HCT116 (cell line): ENCODE measurements at regions not wholly inside any gene's neighbourhood (a gene's known extent, or its start where the extent isn't known, plus 50 kb on each side); places are given as distances from the start of the nearest gene placed in this dataset.

ENCODE experiments used
- EZH2phosphoT487 ChIP-seq: fragments of 200-600 bp; IDR thresholded peaks from 2 replicates; pipeline ENCODE4 v1.6.1; 2018; ENCODE audit warnings: antibody characterized with exemption, borderline replicate concordance
- JUND ChIP-seq: IDR thresholded peaks from 2 replicates; pipeline ENCODE4 v1.6.1; 2012
- POLR2A ChIP-seq: IDR thresholded peaks from 2 replicates; pipeline ENCODE4 v1.7.0; 2011; ENCODE audit warnings: borderline replicate concordance; ENCODE audit not compliant: insufficient read depth, insufficient read length; ENCODE audit errors: extremely low read depth
- SRF ChIP-seq: IDR thresholded peaks from 2 replicates; pipeline ENCODE4 v1.6.1; 2012; ENCODE audit warnings: low read depth
- TF ChIP-seq, protein P1 (sequence below), 3 experiments: fragments of 200-600 bp in 1 of 3; sonication (generic) in 1 of 3; IDR thresholded peaks in 2 of 3; conservative IDR thresholded peaks in 1 of 3; 2 replicates each; pipeline ENCODE4 v1.5.1; 2012 to 2017; ENCODE audit warnings: low read depth in 2 of 3, low read length in 2 of 3, antibody characterized with exemption in 1 of 3, borderline replicate concordance in 1 of 3, control low read depth in 1 of 3, mild to moderate bottlenecking in 1 of 3, mixed read lengths in 1 of 3, mixed run types in 1 of 3, moderate library complexity in 1 of 3; ENCODE audit not compliant: insufficient read depth in 1 of 3

GRCh38 chr1:47580451-47580995 is 142.7 kb downstream of the FOXD2 start:
- TF ChIP-seq JUND (no peak), POLR2A (no peak), SRF (no peak), EZH2phosphoT487 (no peak)
- TF ChIP-seq, protein P1, sequence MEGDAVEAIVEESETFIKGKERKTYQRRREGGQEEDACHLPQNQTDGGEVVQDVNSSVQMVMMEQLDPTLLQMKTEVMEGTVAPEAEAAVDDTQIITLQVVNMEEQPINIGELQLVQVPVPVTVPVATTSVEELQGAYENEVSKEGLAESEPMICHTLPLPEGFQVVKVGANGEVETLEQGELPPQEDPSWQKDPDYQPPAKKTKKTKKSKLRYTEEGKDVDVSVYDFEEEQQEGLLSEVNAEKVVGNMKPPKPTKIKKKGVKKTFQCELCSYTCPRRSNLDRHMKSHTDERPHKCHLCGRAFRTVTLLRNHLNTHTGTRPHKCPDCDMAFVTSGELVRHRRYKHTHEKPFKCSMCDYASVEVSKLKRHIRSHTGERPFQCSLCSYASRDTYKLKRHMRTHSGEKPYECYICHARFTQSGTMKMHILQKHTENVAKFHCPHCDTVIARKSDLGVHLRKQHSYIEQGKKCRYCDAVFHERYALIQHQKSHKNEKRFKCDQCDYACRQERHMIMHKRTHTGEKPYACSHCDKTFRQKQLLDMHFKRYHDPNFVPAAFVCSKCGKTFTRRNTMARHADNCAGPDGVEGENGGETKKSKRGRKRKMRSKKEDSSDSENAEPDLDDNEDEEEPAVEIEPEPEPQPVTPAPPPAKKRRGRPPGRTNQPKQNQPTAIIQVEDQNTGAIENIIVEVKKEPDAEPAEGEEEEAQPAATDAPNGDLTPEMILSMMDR (IDR thresholded peaks at IDR 0.05 in 2 of 3, conservative IDR thresholded peaks at IDR 0.05 in 1 of 3; ENCODE audit: borderline replicate concordance in 1 of 3, insufficient read depth in 1 of 3, low read depth in 2 of 3, low read length in 2 of 3) = no peak
